HG03108 (cell line): ENCODE measurements at regions not wholly inside any gene's neighbourhood (a gene's known extent, or its start where the extent isn't known, plus 50 kb on each side); places are given as distances from the start of the nearest gene placed in this dataset.

Experiments
- ATAC-seq: cut with Tn5 transposase; IDR thresholded peaks from one replicate; pipeline ENCODE4 v1.9.1; 2021; ENCODE audit warnings: moderate library complexity; ENCODE audit not compliant: unreplicated experiment

GRCh38 chr5:2255915-2256690, 373.4 kb upstream of the IRX4 start:
- ATAC-seq, result no peak

DNA sequence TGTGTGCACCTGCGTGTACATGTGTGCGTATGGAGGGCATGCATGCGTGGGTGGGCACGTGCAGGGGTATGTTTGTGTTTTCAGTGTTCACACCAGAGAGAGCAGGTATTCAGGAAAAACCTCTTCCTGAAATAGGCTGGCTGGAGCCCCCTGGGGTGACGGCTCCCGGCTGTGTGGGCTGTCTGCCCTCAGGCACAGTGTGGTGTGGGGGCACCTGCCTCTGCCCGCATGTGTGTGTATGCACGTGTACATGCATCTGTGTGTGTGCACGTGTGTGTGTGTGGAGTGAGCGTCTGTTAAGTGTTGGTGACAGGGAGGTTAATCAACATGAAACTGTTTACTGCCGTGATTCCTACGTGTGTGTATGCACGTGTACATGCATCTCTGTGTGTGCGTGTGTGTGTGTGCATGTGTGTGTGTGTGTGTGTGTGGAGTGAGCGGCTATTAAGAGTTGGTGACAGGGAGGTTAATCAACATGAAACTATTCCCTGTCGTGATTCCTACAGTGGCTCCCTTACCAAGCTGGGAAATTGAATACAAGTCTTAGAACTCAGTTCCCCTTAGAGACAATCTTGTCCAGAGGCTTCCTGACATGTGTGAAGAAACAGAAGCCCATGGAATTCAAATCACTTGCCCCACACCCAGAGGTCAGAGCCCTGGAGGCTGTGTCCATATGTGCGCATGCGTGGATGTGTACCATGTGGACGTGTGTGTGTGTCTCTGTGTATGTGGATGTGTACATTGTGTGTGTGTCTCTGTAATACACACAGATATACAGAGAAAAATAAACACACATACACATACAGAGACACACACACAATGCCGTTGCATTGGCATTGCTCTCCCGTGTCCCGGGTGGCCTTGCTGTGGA, 372.4 kb upstream of the IRX4 start:
- no peak for ATAC-seq

- no peak for ATAC-seq
Measured at GRCh38 chr5:2254406-2254805, 371.7 kb upstream of the IRX4 start.

DNA sequence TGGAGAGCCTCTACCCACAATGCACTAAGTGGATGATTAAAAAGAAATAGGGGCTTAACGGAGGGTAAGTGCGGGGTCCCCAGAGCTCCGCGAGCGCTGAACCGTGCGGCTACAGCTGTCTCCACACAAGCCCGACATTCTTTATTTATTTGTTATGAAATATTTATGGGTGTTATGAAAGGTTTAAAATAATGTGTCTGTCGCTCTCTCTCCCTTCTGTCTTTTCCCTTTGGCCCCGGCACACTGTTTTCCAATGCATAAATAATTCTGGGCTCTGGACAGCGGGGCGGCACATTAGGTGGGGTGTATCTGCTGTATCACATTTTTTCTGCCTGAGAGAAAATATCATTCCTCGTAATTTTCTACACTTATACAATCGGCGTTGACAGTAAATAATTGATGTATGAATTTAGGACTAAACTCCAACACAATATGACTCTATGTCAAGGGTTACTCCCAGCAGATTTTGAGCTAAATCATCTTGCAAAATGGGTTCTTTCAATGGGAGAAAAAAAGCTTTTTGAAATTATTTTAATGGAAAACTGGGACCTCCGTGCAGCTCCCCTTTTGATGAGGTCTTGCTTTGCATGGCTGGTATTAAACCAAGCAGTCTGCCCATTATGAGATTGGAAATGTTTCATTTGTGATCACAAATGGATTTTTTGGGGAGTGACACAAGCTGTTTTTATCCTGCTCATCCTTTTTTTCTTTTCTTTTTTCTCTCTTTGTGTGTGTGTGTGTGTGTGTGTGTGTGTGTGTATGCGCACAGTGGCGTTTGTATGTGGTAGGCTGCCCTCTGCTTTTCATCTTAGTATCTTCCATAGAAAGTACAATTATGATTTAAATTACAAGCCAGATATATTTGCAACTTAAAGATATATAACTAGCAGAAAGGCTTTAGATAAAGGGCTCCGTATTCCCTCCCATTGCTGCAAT, 370.6 kb upstream of the IRX4 start:
- ATAC-seq, result no peak

DNA sequence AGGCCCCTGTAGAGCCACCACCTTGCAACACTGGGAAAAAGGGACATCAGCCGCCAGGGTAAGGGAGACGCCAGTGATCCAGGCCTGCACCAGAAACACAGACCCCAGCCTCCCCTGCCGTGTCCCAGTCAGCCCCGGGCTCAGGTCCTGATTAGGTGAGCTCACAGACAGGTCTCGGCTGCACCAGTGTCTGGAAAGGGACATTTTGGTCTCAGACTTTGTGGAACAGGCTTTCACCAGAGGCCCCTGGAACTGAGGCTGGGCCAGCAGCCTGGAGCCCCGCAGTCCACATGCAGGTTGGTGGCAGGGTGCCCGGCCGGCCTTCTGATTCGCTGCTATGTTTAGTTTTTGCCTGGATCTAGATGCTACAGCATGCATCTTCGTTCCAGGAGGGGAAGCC, 369.0 kb upstream of the IRX4 start:
- ATAC-seq, result no peak

DNA sequence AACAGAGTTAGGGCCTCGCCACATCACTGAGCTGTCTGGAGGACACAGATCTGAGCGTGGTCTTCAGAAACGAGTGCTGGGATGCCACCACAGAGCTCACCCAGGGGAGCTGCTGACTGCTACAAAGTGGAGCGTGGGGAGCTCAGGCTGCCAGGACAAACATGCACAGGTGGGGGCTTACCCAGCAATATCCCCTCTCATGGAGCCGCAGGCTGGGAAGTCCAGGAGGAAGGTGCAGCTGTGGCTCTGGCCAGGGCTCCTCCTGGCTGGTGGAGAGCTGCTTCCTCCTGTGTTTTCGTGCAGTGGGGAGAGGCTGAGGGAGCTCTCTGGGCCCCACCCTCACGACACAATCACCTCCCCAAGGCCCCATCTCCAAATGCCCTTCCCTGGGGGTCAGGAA, 368.6 kb upstream of the IRX4 start:
- no peak for ATAC-seq

GRCh38 chr5:2250365-2250950, 367.7 kb upstream of the IRX4 start:
- ATAC-seq, result no peak

GRCh38 chr5:2249442-2249841, 366.7 kb upstream of the IRX4 start:
- no peak for ATAC-seq

GRCh38 chr5:2249026-2249425, 366.3 kb upstream of the IRX4 start:
- no peak for ATAC-seq

GRCh38 chr5:2242539-2242938, 359.8 kb upstream of the IRX4 start:
- ATAC-seq, result no peak

DNA sequence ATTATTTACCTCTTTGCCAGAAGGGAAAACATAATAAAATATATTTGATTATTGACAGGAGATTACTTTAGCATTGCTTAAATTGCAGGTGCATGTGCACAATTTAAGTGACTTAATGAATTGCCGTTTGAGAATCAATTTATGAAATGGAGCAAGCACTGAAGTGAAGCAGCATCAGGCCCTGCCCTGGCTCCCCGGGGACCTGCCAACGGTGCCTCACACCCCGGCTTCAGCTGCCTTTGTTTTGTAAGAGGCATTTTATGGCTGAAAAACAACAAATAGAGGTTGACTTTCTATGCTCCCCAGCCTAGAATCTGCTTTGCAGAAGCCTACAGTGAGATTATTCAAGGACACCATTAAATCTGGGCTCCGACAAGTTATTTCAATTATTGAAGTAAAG, 359.1 kb upstream of the IRX4 start:
- ATAC-seq, result no peak

DNA sequence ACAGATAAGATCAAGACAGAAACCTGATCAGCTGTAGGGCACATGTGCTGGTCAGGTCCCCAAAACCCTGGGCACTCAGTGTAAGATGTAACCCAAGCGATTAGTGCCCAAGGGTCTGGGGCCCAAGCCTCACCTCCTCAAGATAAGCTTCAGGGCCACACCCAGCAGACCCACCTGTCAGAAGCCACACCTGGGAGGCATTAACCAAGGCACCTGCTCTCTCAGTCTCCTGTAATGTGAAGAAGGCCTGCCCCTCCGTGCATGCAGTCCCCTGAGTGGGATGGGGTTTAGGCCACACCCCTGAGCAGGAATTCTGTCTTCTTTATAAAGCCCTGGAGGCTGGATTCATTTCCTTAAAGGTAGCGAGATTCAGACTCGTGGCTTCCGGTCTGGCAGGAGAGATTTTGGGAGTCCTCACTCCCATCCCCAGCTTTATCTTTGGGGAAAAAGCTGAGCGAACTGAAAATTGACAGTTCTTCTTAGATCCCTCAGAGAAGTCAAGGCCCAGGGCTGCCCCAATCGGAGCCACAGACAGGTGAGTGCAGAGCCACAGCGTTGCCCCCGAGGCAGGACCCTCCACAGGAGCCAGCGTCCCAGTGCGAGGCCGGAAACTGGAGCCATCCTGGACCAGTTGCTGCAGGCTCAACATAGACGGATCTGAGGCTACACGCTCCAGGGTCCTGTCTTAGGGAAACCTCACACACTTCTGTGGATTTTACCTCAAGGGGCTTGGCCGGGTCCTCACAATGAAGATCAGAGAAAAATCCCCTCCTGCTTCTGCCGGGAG, 357.6 kb upstream of the IRX4 start:
- ATAC-seq, result no peak

DNA sequence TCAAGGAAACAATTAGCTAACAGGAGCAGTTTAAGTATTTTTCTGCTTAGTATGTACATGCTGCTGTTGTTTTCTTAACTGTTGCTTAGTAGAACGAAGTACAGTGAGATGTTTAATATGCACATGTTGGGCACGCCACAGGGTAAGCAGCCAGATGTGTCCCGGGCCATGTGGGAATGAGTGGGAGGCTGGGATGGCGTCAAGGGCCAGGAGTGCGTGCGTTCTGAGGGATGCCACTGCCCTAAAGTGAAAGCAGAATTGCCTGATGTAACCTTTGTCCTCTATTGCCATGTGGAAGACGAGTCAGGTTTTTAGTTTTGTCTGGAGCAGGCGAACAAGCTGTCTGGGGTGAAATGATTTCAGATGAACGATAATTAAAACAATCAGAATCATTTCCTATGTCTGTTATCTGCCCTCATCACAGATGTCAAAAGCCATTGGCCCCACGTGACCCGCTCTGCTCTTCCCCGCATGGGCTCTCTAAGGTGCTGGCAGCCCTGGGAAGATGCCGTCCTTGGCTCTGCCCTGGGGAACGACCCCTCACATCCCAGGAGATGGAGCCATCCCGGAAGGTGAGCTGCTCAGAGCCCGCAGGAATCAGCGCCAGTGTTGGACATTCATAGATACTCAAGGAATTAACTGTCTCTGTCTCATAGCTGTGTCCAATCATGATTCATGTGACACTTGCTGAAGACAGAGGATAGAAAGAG, 356.6 kb upstream of the IRX4 start:
- ATAC-seq, result no peak

GRCh38 chr5:2238732-2239131, 356.0 kb upstream of the IRX4 start:
- no peak for ATAC-seq

DNA sequence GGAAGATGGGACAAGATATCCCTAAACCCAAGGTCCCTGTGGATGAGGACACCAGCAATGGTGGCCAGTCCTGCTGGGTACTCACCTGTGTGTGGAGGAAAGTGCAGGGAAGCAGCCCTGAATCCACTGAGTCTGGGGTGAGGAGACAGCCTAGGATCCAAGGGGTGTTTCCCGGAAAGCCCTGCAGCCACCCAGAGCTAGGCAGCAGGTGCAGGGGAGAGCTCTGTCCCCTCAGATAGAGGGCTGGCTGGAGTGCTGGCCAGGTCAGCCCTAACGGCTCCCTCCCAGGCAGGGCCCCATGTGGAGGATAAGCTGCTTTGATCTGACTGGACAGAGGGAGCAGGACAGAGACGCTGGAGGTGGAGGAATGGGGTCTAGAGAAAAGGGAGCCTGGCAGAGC, 344.7 kb upstream of the IRX4 start:
- no peak for ATAC-seq

- ATAC-seq, result no peak
Measured at GRCh38 chr5:2224689-2225088, 342.0 kb upstream of the IRX4 start.

DNA sequence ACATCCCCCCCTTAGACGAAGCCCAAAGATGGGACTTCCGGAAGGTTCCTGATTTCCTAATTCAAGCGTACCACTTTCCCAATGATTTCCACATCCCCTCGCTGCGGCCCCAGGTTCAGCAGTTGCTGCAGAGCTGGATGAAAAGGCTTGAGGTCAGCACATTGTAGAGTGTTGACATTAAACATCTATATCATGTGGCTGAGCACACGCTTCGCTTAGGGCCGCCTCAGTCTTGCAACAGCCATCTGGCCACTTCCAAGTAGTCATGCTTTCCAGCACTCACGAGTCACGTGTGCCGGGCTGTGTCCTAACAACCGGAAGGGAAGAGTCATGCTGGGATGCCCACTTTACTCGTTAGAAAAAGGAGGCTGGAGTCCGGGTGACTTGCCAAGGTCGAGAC, 340.6 kb upstream of the IRX4 start:
- ATAC-seq, result no peak

DNA sequence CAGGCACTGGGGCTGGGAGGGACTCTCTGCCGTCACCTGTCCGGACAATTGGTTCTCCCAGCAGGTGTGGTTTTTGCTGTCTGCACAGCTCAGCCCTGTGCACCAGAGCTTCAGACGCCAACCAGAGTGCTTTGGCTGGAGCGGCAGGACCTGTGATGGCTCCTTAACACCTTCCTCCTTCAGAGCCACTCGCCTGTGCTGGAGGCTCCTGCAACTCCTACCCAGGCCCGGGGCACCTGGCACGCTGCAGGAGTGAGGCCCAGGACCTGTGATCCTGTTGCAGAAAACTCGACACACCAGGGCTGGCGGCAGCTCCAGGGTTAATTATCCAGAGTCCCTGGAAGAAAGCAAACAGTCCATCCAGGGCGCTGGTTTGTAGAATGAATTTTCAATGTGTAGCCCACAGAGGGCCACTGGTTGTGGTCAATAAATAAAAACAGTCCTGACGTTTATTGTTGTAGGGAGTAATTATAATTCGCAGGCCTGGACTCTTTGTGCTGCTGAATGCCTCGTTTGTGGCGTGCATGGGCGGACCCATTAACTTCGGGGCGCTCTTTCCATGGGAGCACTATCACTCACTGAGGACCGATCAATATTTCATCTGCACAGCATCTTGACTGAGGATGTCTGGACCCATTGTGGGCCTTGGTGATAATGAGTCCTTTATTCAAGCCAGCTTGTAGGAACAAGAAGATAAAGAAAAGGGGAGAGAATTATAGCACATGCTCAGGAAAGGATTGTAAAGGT, 339.7 kb upstream of the IRX4 start:
- no peak for ATAC-seq

DNA sequence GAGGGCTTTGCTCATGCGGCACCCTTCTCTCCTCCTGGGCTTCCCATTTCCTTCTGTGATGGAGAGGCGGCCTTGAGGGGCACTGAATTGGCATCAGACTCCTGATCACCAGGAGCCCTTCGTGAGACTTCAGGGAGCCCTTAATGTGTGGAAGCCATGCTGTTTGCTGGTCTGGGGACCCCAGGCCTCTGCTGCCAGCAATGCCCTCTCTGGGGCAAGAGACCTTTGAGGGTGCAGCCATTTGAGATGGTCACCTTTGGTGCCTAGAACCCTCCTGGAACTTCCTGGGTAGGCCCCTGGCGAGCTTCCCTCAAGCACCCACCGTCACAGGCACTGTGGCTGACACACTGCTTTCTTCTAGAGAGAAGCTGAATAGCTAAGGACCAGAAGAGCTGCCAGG, 338.7 kb upstream of the IRX4 start:
- no peak for ATAC-seq
